GM21423 (cell line): ENCODE measurements at regions not wholly inside any gene's neighbourhood (a gene's known extent, or its start where the extent isn't known, plus 50 kb on each side); places are given as distances from the start of the nearest gene placed in this dataset.

ENCODE experiments used
- ATAC-seq: cut with Tn5 transposase; IDR thresholded peaks from one replicate; pipeline ENCODE4 v1.9.1; 2021; ENCODE audit warnings: mild to moderate bottlenecking, moderate library complexity; ENCODE audit not compliant: unreplicated experiment

DNA sequence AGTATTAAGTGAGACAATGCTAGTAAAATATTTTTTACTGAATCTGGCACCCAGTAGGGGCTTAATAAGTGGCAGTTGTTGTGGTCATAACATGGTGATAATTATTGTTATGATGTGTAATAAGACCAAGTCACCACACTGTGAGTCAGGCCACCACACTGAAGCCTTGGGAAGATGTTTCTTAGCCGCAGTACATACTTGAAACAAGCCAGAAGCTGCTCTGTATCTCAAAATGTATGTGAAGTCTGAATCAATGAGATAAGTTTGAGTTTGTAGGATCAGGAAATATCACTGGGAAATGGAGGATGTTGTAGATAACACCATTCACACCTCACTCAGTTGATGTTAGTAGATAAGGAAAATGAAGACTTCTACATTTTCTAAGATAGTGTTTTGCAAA lies 51.3 kb upstream of the PTPN3 start:
- no peak for ATAC-seq

DNA sequence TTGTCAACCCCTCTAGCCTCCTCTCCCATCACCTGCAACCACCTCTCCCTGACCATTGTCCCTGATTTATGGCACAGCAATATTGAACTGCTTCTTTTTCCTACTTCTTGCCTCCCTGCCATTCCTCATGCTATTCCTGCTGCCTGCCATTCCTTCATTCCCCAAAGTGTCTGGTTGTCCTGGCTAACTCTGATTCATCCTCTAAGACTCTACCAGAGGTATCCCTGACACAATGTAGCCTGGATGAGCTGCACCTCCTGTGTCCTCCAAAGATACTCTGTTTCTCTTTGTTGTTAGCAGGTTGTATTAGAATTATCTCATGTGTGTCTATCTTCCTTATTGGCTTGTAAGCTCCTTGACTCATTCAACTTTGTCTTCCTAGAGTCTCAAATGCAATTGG lies 53.5 kb upstream of the PTPN3 start:
- ATAC-seq = no peak

DNA sequence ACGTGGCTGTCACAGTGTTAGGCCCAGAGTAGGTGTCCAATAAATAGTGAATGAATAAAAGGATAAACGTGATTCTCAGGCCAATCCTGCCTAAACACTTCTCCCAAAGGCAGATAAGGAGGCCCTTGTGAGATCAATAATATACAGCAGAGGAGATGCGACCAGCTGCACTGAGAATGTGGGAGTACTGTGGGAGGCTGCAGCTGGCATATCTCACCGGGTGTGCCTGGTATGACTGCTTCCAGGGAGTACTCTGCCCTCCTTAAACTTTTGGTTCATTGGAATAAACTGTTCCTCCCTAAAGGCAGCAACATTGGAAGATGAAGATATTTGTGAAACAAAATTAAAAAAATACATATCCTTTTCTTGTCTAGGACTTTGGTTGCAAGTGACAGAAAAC lies 57.1 kb upstream of the PTPN3 start:
- ATAC-seq = no peak

GRCh38 chr9:109556061-109556460 lies 58.0 kb upstream of the PTPN3 start:
- ATAC-seq = no peak

DNA sequence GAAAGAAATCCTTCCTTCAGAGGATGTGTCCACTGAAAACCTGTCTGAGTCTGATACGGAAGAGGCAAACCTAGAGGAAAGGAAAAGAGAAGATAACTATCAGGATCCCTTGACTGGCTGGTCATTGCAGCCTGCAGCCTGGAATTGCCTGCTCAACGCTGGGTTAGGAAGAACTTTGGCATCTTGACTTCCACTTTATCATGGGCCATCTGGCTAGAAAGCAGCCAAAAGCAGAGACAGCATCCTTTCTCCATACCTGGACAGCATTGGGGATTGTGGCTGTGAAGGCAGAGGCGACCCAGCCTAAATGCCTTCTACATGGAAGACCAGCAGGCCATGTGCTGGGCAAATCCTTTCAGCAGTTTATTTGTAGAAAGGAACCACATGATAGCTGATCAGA lies 58.7 kb upstream of the PTPN3 start:
- no peak for ATAC-seq

DNA sequence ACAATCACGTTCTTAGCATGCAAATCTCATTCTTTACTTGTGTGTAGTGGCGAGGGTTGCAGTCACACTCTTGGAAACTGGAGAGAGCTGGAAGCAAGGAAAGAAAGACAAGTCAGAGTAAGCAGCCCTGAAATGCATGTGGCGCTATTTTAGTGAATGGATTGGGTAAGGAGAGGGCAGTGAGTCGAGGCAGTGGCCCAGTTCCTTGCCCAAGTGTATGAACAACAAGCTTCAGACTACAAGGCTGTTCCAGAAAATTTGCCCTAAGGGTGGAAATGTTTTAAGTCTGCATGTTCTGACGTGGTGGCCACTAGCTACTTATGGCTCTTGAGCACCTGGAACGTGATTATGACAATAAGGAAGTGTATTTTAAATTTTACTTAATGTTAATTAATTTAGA lies 59.4 kb upstream of the PTPN3 start:
- no peak for ATAC-seq

GRCh38 chr9:109558718-109559151 lies 60.6 kb upstream of the PTPN3 start:
- no peak for ATAC-seq

DNA sequence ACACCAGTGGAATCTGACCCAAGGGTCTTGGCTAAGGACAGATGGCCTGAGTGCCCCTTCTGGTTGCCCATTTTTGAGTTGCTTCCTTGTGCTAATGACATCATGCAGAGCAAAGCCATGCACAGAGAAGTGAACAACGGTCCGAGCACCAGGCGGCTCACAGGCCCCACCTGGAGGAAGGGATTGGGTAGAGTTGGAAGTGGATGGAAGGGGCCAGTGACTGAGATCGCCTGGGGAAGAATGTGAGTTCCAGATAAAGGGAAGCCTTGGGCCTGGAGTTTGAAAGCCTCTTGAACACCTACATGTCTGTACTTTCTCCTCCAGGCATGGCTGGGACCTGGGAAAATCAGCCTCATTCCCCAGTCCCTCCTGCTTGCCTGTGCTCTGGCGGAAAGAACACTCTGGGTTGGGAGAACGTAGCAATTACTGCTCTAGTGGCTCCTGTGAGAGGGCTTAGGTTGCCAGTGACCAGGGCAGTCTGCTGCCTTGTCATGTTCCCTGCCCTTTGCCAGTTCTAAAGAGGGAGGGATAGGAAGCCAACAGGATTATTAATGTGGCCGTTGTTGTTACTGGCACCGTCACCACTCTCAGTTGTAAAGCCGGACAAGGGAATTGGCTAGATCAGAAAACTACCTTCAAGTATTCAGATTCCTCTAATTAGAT lies 62.5 kb upstream of the PTPN3 start:
- no peak for ATAC-seq

- no peak for ATAC-seq
Measured at GRCh38 chr9:109561137-109561536, 63.0 kb upstream of the PTPN3 start.

DNA sequence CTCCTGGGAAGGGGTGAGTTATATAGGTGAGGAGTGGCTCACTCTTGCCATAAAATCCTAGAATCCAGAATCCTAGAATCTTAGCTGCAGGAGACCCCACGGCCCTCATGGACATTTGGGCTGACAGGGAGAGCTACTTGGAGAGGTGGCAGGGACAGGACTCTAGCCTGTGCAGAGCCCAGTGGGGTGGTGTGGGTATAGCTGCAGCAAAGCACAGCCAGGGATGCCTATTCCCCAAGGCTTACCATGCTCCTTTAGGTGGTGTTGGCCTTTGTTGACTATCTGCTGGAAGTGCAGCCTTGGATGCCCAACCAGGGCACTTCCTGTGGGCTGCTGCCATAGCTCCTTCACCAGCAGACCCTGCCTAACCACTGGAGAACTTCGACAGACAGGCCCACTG lies 70.0 kb upstream of the PTPN3 start:
- no peak for ATAC-seq

DNA sequence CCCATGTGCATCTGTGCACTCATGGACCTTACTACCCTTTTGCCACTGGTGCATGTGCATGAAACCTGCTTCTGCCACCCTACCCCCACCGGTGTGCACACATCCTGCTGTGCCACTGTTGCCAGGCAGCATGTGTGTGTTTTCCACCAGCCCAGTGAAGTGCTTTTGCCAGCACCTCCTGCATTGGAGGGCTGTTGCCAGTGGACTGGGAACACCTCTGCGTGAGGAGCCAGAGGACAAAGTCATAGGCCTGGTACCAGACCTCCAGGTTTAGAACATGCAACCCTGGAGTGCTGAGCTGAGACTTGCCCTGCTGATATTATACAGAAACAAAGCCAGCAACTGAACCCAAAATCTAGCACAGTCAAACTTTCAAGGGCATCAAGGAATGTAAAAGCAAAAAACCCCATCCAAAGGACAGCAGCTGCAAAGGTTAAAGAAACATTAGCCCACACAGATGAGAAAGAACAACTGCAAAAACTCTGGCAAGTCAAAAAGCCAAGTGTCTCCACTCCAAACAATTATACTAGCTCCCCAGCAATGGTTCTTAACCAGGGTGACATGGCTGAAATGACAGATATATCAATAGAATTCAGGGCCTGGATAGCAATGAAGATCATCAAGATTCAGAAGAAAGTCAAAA lies 70.6 kb upstream of the PTPN3 start:
- no peak for ATAC-seq

- peak; percentile 55 for ATAC-seq
Measured at GRCh38 chr9:109574061-109574882, 76.2 kb upstream of the PTPN3 start.

DNA sequence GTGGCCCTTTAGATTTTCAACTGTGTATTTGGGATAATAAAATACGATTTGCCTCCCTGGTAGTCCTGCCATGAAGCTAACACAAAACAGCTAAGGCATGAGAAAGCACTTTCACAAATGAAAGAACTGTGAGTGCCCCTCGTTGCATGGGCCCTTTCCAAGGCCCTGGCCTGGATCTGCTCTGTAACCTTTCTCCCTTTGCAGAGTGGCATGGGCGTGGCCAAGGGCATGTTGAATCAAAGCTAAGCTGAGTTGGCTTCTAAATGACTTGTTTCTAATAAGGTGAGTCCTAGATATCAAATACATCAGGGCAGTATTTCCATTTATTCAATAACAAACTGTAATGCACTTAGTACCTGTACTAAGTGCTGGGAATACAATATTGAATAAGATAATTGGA lies 78.7 kb upstream of the PTPN3 start:
- no peak for ATAC-seq

GRCh38 chr9:109579191-109579948 lies 81.3 kb upstream of the PTPN3 start:
- no peak for ATAC-seq

DNA sequence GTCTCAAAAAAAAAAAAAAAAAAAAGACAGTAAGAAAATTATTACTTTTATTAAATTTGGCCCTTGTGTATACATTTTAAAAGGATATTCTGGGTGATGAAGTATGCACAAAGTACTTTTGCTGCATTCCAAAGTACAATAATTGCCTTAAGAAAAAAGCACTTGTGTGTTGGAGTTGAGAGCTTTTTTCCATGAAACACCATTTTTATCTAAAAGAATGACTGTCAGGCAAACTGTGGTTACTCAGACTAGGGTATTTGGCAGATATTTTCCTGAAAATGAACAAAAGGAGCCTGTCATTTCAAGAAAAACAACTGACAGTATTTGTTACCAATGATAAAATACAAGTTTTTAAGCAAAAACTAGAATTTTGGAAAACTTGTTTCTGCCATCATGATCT lies 84.3 kb upstream of the PTPN3 start:
- no peak for ATAC-seq

DNA sequence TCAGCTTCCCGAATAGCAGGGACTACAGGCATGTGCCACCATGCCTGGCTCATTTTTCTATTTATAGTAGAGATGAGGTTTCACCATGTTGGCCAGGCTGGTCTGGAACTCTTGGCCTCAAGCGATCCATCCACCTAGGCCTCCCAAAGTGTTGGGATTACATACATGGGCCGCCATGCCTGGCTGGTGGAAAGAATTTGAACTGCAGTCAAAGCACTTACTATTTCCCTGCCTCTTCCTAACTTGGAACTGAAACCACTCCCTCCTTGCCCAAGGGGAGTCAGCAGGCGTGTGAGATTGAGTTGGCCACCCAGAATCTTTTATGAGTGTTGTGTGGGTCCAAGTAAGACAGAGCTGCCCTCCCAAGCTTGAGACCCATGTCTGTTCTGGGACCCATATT lies 86.1 kb upstream of the PTPN3 start:
- ATAC-seq = no peak

DNA sequence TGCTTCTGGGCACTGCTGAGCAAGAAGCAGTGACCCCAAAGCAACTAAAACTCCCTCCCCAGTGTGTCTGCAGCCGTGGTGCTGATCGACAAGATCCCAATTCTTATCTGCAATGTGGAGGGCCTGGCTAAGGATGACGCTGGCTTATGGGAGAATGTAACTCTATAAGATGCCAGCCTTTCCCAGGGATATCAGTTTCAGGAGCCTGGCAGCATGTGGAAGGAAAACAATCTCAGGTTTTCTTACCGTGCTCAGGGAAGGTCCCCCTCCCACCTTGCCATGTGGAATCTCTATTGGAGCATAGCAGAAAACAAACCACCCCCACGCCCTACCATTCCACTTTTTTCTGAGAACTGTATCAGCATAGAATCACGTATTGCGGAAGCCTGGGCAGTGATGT lies 87.7 kb upstream of the PTPN3 start:
- no peak for ATAC-seq

GRCh38 chr9:109586993-109587392 lies 88.9 kb upstream of the PTPN3 start:
- ATAC-seq = no peak

DNA sequence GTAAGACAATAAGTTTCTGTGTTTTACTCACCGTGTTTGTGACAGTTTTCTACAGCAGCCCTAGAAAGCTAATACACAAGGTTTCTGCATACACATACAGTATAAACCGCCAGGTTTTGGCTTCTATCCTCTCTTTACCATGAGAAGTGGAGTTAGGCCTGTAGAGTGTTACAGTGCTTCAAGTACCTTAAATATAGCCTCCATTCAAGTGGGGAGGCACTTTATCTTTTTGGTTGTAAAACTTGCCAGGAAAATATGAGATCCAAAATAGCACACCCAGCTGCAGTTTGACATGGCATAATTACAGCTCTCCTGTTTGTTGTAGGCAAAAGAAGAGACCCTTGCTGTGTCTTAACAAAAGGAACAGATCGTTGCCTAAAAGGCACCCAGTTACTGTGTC lies 90.3 kb upstream of the PTPN3 start:
- no peak for ATAC-seq

- no peak for ATAC-seq
Measured at GRCh38 chr9:109590966-109591365, 92.9 kb upstream of the PTPN3 start.

DNA sequence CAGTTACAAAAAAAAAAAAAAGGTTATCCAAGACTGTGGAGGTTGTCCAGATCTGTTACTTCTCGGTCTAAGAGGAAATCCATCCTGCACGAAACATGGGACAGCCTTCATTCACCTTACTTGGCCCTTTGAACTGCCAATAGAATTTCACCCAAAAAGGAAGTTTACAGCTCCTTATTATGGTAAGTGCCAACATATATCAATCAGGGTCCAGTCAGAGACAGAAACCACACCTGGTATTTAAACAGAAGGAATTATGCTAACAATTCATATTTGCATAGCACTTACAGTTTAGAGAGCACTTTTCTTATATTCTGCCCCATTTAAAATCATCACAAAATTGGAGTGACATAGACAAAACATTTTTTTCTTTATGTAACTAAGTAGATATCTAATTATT lies 93.6 kb upstream of the PTPN3 start:
- no peak for ATAC-seq
